Liver (tissue), 8 donors: ENCODE measurements at regions not wholly inside any gene's neighbourhood (a gene's known extent, or its start where the extent isn't known, plus 50 kb on each side); places are given as distances from the start of the nearest gene placed in this dataset.

Experiments
- DNase-seq: peaks from one replicate; pipeline ENCODE4 v3.0.0-alpha.2; 2017; ENCODE audit warnings: low spot score
- H3K27ac ChIP-seq, 2 donors: one replicate each; pipeline ENCODE4 v1.7.0; 2013; ENCODE audit warnings: inconsistent platforms in 2 of 2, low read length in 2 of 2, control low read depth in 1 of 2, low read depth in 1 of 2, mild to moderate bottlenecking in 1 of 2
- H3K27me3 ChIP-seq, 4 donors: one replicate each; pipeline versions ENCODE4 v1.6.1 to v1.7.0; 2013; ENCODE audit warnings: low read length in 3 of 4, inconsistent platforms in 1 of 4, mild to moderate bottlenecking in 1 of 4, moderate library complexity in 1 of 4; ENCODE audit not compliant: control insufficient read depth in 4 of 4, insufficient read depth in 4 of 4
- H3K36me3 ChIP-seq, 4 donors: one replicate each; pipeline versions ENCODE4 v1.6.1 to v1.7.0; 2013; ENCODE audit warnings: low read length in 3 of 4, mild to moderate bottlenecking in 3 of 4, low read depth in 1 of 4, moderate library complexity in 1 of 4; ENCODE audit not compliant: control insufficient read depth in 4 of 4, insufficient read depth in 3 of 4
- H3K4me1 ChIP-seq, 4 donors: one replicate each; pipeline versions ENCODE4 v1.6.1 to v1.7.0; 2013; ENCODE audit warnings: low read length in 3 of 4, mild to moderate bottlenecking in 3 of 4, moderate library complexity in 1 of 4; ENCODE audit not compliant: control insufficient read depth in 4 of 4, insufficient read depth in 4 of 4
- H3K4me3 ChIP-seq, 3 donors: one replicate each; pipeline versions ENCODE4 v1.6.1 to v1.7.0; 2013; ENCODE audit warnings: low read length in 3 of 3, control low read depth in 1 of 3, low read depth in 1 of 3, mild to moderate bottlenecking in 1 of 3
- H3K9ac ChIP-seq, 2 donors: one replicate each; pipeline ENCODE4 v1.7.0; 2013; ENCODE audit warnings: low read length in 2 of 2, mild to moderate bottlenecking in 2 of 2, moderate library complexity in 2 of 2, control low read depth in 1 of 2, low read depth in 1 of 2
- H3K9me3 ChIP-seq, 4 donors: one replicate each; pipeline versions ENCODE4 v1.6.1 to v1.7.0; 2013; ENCODE audit warnings: low read length in 3 of 4; ENCODE audit not compliant: control insufficient read depth in 4 of 4
- EGR1 ChIP-seq, 2 donors: IDR thresholded peaks; 2 replicates each; pipeline ENCODE4 v1.6.1; 2016 to 2018; ENCODE audit warnings: antibody characterized with exemption in 2 of 2, low read depth in 2 of 2
- FOXA1 ChIP-seq: IDR thresholded peaks from 2 replicates; pipeline ENCODE4 v1.6.1; 2016; ENCODE audit warnings: antibody characterized with exemption
- FOXA2 ChIP-seq: IDR thresholded peaks from 2 replicates; pipeline ENCODE4 v1.6.1; 2016; ENCODE audit warnings: antibody characterized with exemption
- GABPA ChIP-seq, 2 donors: IDR thresholded peaks in 1 of 2; conservative IDR thresholded peaks in 1 of 2; 2 replicates each; pipeline ENCODE4 v1.6.1; 2016; ENCODE audit warnings: antibody characterized with exemption in 2 of 2, mild to moderate bottlenecking in 1 of 2, moderate library complexity in 1 of 2
- HNF4A ChIP-seq, 2 donors: conservative IDR thresholded peaks; 2 replicates each; pipeline ENCODE4 v1.6.1; 2016; ENCODE audit warnings: antibody characterized with exemption in 2 of 2, mild to moderate bottlenecking in 2 of 2
- JUND ChIP-seq, 2 donors: IDR thresholded peaks; 2 replicates each; pipeline ENCODE4 v1.6.1; 2016; ENCODE audit warnings: antibody characterized with exemption in 2 of 2
- NR2F2 ChIP-seq: IDR thresholded peaks from 2 replicates; pipeline ENCODE4 v1.6.1; 2016; ENCODE audit warnings: antibody characterized with exemption
- RAD21 ChIP-seq, 2 donors: IDR thresholded peaks; 2 replicates each; pipeline ENCODE4 v1.6.1; 2016; ENCODE audit warnings: antibody characterized with exemption in 2 of 2, mild to moderate bottlenecking in 2 of 2
- RXRA ChIP-seq, 2 donors: IDR thresholded peaks; 2 replicates each; pipeline ENCODE4 v1.6.1; 2017 to 2018; ENCODE audit warnings: antibody characterized with exemption in 2 of 2, mild to moderate bottlenecking in 1 of 2
- SP1 ChIP-seq: IDR thresholded peaks from 2 replicates; pipeline ENCODE4 v1.6.1; 2018; ENCODE audit warnings: antibody characterized with exemption, mild to moderate bottlenecking
- TAF1 ChIP-seq: conservative IDR thresholded peaks from 2 replicates; pipeline ENCODE4 v1.6.1; 2016; ENCODE audit warnings: antibody characterized with exemption, mild to moderate bottlenecking
- YY1 ChIP-seq: IDR thresholded peaks from 2 replicates; pipeline ENCODE4 v1.6.1; 2016; ENCODE audit warnings: antibody characterized with exemption, mild to moderate bottlenecking
- WGBS: extraction: QIAGEN DNeasy Blood & Tissue Kit; methylation state at CpG from one replicate; pipeline ENCODE4 v1.1.7; 2013; 5-methylcytosine and 5-hydroxymethylcytosine counted together
- TF ChIP-seq, protein P1 (sequence below): IDR thresholded peaks from 2 replicates; pipeline ENCODE4 v1.6.1; 2016; ENCODE audit warnings: antibody characterized with exemption
- TF ChIP-seq, protein P2 (sequence below): IDR thresholded peaks from 2 replicates; pipeline ENCODE4 v1.6.1; 2016; ENCODE audit warnings: antibody characterized with exemption
- TF ChIP-seq, protein P3 (sequence below): fragments of 150-350 bp; IDR thresholded peaks from 2 replicates; pipeline ENCODE4 v1.5.1; 2017; ENCODE audit warnings: improper control_type of control experiment, low read depth, low read length; ENCODE audit not compliant: missing input control
- TF ChIP-seq, protein P4 (sequence below): IDR thresholded peaks from 2 replicates; pipeline ENCODE4 v1.6.1; 2016; ENCODE audit warnings: antibody characterized with exemption, mild to moderate bottlenecking
- TF ChIP-seq, protein P5 (sequence below): IDR thresholded peaks from 2 replicates; pipeline ENCODE4 v1.6.1; 2016; ENCODE audit warnings: antibody characterized with exemption
- donor health status: healthy.
- donor health status: healthy.
- donor health status: healthy.
- donor health status: healthy.
- donor health status: healthy.

DNA sequence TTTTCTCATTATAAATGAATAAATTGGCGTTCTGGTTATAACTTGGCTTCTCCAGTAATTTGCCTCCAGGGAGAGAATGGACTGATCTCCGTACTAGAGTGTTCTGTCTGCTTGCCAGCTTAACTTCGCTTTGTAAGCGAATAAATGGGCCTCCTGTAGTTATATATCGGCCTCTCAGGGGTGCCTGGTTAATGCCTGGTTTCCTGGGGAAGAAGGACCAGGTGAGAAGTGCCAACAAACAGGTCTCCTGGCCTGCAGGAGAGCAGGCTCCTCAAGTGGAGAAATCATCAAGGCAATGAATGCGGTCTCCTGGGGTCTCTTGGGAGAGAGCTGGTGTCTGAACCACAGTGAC lies 107.4 kb upstream of the SERBP1 start:
- TF ChIP-seq NR2F2, result no peak
- no peak for TF ChIP-seq JUND (IDR thresholded peaks at IDR 0.05)
- TF ChIP-seq, protein P1, sequence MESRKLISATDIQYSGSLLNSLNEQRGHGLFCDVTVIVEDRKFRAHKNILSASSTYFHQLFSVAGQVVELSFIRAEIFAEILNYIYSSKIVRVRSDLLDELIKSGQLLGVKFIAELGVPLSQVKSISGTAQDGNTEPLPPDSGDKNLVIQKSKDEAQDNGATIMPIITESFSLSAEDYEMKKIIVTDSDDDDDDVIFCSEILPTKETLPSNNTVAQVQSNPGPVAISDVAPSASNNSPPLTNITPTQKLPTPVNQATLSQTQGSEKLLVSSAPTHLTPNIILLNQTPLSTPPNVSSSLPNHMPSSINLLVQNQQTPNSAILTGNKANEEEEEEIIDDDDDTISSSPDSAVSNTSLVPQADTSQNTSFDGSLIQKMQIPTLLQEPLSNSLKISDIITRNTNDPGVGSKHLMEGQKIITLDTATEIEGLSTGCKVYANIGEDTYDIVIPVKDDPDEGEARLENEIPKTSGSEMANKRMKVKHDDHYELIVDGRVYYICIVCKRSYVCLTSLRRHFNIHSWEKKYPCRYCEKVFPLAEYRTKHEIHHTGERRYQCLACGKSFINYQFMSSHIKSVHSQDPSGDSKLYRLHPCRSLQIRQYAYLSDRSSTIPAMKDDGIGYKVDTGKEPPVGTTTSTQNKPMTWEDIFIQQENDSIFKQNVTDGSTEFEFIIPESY, result no peak
- no peak for TF ChIP-seq GABPA (IDR thresholded peaks at IDR 0.05 in 1 of 2, conservative IDR thresholded peaks at IDR 0.05 in 1 of 2)
- TF ChIP-seq, protein P2, sequence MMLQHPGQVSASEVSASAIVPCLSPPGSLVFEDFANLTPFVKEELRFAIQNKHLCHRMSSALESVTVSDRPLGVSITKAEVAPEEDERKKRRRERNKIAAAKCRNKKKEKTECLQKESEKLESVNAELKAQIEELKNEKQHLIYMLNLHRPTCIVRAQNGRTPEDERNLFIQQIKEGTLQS, result no peak
- TF ChIP-seq YY1, result no peak
- TF ChIP-seq, protein P3, sequence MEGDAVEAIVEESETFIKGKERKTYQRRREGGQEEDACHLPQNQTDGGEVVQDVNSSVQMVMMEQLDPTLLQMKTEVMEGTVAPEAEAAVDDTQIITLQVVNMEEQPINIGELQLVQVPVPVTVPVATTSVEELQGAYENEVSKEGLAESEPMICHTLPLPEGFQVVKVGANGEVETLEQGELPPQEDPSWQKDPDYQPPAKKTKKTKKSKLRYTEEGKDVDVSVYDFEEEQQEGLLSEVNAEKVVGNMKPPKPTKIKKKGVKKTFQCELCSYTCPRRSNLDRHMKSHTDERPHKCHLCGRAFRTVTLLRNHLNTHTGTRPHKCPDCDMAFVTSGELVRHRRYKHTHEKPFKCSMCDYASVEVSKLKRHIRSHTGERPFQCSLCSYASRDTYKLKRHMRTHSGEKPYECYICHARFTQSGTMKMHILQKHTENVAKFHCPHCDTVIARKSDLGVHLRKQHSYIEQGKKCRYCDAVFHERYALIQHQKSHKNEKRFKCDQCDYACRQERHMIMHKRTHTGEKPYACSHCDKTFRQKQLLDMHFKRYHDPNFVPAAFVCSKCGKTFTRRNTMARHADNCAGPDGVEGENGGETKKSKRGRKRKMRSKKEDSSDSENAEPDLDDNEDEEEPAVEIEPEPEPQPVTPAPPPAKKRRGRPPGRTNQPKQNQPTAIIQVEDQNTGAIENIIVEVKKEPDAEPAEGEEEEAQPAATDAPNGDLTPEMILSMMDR, result no peak
- TF ChIP-seq, protein P4, sequence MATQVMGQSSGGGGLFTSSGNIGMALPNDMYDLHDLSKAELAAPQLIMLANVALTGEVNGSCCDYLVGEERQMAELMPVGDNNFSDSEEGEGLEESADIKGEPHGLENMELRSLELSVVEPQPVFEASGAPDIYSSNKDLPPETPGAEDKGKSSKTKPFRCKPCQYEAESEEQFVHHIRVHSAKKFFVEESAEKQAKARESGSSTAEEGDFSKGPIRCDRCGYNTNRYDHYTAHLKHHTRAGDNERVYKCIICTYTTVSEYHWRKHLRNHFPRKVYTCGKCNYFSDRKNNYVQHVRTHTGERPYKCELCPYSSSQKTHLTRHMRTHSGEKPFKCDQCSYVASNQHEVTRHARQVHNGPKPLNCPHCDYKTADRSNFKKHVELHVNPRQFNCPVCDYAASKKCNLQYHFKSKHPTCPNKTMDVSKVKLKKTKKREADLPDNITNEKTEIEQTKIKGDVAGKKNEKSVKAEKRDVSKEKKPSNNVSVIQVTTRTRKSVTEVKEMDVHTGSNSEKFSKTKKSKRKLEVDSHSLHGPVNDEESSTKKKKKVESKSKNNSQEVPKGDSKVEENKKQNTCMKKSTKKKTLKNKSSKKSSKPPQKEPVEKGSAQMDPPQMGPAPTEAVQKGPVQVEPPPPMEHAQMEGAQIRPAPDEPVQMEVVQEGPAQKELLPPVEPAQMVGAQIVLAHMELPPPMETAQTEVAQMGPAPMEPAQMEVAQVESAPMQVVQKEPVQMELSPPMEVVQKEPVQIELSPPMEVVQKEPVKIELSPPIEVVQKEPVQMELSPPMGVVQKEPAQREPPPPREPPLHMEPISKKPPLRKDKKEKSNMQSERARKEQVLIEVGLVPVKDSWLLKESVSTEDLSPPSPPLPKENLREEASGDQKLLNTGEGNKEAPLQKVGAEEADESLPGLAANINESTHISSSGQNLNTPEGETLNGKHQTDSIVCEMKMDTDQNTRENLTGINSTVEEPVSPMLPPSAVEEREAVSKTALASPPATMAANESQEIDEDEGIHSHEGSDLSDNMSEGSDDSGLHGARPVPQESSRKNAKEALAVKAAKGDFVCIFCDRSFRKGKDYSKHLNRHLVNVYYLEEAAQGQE, result no peak
- no peak for TF ChIP-seq RXRA (IDR thresholded peaks at IDR 0.05)
- no peak for TF ChIP-seq TAF1
- no peak for TF ChIP-seq FOXA1
- no peak for TF ChIP-seq FOXA2
- TF ChIP-seq SP1, result peak; percentile 27
- peak in 1 of 2 donors; percentile 11 for TF ChIP-seq HNF4A (conservative IDR thresholded peaks at IDR 0.05)
- TF ChIP-seq EGR1 (IDR thresholded peaks at IDR 0.05; ENCODE audit: low read depth in 2 of 2), result no peak
- TF ChIP-seq, protein P5, sequence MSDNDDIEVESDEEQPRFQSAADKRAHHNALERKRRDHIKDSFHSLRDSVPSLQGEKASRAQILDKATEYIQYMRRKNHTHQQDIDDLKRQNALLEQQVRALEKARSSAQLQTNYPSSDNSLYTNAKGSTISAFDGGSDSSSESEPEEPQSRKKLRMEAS, result no peak
- no peak for TF ChIP-seq RAD21 (IDR thresholded peaks at IDR 0.05)
- no peaks in the 10 kb centered on the region for H3K36me3 ChIP-seq
- no peaks in the 10 kb centered on the region for H3K27me3 ChIP-seq
- H3K9ac ChIP-seq, result peak overlapping the region; percentile 4 to 72
- no peak overlapping the region for H3K4me3 ChIP-seq
- H3K9me3 ChIP-seq, result no peaks in the 10 kb centered on the region
- H3K4me1 ChIP-seq, result peaks cover 5 to 50% (median 36%) of the 10 kb centered on the region in 4 donors
- WGBS, result 49% methylated on average over 6 of the region's 6 CpGs
- no peak for DNase-seq
- peak overlapping the region; percentile 69 to 79 for H3K27ac ChIP-seq
